Stimulated activated CD4-positive, alpha-beta T cell treated with anti-CD3 and anti-CD28 coated beads, Interleukin-4, amount 100 ng/mL, for 1 hour (primary cell): ENCODE measurements at regions not wholly inside any gene's neighbourhood (a gene's known extent, or its start where the extent isn't known, plus 50 kb on each side); places are given as distances from the start of the nearest gene placed in this dataset.

Source experiments
- DNase-seq: peaks from one replicate; pipeline ENCODE4 v3.0.0-alpha.2; 2020

- DNase-seq: peak; percentile 17
These were observed 213.0 kb upstream of the CELF4 start for GRCh38 chr18:37778417-37779165.

GRCh38 chr18:37769826-37770225, 204.2 kb upstream of the CELF4 start:
- DNase-seq: no peak

DNA sequence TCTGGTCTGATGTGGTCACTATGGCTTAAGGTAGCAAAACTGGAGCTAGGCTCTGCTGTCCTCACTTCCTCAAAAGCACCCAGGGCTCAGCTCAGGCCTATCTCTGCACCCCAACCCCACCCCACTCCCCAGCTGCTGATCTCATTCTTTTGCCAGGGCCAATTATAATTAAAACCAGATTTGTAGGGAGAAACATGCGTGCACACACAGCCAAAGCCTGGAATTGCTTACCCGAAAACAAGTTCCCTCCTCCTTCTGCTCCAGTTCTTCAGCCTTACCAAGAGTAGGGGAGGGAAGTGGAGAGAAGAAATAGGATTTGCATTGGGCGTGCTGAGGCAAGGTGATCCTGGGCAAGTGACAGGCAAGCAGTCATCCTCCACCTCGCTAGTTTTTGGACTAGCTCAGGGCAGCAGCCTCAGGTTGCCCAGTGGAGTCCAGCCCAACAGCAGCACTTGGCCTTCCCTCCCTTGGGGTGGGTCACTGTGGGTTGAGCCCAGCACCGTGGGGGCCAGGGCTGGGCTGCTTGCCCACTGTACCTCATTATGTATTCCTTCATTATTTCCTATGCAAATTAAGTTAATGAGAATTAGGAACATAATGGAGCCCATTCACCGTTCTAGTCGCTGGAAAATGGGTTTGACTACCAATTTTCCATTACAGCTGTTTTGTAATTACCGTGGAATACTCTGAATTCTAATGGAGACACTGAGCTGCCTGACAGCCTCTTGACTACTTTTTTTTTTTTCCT, 199.1 kb upstream of the CELF4 start:
- no peak for DNase-seq

- no peak for DNase-seq
These were observed 196.6 kb upstream of the CELF4 start for GRCh38 chr18:37762076-37762621.

DNA sequence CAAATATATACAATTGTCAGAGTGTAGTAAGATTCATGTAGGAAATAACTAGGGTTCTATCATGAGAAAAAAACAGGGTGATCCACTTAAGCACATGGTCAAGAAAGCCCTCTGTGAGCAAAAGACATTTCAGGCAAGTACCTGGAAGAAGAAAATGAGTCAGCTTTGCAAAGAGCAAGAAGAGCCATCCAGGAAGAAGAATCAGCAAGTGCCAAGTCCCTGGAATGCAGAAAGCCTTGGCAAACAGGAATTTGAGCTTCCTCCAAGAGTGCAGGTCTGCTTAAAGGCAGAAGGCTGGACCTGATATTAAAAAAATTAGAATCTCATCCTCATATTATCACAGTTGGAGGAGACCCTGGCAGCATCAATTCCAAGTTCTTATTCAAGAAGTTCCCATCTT, 188.5 kb upstream of the CELF4 start:
- no peak for DNase-seq

DNA sequence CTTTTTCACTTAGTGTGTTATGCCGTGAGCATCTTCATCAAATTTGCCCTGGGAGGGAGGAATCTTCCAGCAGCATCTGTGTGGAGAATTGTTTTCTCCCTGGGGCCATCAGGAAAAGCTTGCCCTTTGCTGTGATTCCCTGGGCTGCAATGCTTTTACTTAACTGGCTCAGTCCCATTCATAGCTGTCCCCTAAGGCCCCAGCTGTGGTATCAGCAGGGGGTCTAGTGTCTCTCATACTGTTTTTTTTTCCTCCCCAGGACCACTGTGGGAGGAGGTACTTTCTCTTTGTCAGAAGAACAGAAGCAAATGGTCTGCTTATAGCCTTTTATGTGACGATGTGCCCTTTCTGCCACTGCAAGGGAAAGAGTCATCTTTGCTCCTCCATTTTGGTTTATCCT, 176.8 kb upstream of the CELF4 start:
- DNase-seq: no peak

- no peak for DNase-seq
These were observed 175.5 kb upstream of the CELF4 start for GRCh38 chr18:37741032-37741623.

GRCh38 chr18:37734406-37734805, 168.8 kb upstream of the CELF4 start:
- no peak for DNase-seq

GRCh38 chr18:37729716-37730115, 164.1 kb upstream of the CELF4 start:
- DNase-seq: no peak

DNA sequence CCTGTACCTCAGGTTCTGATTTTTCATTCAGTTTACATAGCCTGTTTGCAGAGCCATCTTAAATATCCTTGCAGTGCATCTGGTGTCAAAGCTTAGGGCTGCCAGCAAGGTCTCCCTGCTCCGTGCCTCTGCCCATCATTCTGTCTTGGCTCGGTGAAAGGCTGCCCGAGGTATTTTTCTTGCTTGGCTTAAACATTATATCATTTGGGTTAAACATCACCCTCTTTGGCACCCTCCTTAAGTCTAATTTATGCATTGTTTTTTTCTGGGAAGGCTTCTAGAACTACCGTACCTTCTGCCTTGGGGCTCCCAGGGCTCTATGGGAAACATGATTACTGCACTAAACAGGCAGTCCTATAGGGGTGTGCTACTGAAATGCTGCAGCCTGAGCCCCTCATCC, 158.6 kb upstream of the CELF4 start:
- no peak for DNase-seq

GRCh38 chr18:37721544-37722522, 156.2 kb upstream of the CELF4 start:
- DNase-seq: no peak

GRCh38 chr18:37720663-37721062, 155.1 kb upstream of the CELF4 start:
- no peak for DNase-seq

DNA sequence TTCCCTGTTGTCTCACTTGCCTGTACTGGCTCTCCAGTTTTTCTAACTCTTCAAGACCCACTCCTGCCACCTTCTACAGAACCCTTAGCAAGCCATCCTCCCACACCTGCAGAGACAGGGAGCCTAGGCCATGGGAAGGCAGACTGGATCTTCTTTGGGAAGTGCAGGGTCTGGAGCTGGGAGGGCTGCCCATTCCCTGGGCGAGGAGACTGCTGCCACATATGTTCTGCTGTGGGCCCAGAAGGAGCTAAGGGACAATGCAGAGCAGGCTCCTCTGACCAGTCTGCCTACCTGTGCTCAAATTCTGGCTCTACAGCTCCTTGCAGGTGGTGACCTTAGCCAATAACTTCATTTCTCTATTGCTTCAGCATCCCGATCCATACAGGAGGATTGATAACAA, 152.1 kb upstream of the CELF4 start:
- no peak for DNase-seq

DNA sequence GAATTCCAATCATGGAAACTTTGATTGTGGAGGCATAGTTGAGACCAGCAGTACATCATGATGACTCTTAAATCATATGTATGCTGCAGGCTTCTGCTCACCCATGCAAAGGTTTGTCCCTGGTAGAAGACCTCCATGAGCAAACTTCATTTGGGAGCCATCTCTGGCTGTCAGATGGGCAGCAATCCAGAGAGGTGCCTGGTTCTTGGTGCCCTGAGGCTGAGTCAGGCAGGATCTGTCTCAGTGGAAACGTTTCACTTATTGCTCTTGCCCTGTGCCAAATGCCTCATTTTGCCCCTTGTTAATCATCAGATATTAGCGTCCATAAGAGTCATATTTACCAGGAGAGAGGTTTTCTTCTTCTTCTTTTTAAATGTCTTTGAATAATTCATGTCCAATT, 151.5 kb upstream of the CELF4 start:
- DNase-seq: no peak

DNA sequence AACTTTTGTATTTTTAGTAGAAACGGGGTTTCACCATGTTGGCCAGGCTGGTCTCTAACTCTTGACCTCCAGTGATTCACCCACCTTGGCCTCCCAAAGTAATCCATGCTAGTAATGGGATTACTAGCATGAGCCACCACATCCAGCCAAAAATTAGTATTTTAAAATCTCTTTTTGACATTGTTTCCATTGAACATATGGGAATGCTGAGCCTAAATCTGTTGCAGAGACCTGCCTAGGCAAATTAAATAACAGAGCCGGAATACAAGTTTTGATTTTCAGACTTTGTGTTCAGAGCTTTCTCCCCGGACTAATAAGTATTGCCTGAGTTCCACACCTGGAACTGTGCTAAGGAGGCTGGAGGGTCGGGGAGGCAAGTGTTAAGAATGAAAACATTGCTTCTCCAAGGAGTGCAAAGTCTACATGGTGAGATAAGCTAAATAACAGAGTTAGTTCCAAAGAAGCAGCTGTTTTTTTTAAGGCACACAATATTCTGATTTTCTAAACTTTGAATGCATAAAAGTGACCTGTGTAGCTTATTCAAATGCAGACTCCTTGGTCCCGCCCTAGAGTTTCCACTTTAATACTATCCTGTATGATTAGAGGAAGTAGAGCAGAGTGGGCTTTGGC, 150.6 kb upstream of the CELF4 start:
- DNase-seq: no peak

GRCh38 chr18:37714691-37715090, 149.1 kb upstream of the CELF4 start:
- no peak for DNase-seq

DNA sequence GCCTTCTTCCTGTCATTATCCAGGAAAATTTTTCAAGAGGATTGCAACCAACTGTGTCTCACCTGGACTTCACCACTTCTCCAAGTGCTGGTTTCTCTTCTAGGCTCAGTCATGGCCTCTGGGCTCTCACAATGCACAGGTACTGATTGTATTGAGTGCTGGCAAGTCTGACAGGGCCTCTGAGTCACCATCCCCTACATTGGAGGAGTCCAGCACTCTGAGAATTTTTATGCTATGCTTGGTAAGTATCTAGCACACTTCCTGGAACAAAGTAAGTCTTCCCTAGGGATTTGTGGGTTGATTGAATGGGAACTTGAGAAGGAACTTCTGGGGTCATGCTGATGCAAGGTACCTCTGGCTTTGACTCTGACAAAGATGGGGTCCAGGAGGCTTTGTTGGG, 147.2 kb upstream of the CELF4 start:
- no peak for DNase-seq

DNA sequence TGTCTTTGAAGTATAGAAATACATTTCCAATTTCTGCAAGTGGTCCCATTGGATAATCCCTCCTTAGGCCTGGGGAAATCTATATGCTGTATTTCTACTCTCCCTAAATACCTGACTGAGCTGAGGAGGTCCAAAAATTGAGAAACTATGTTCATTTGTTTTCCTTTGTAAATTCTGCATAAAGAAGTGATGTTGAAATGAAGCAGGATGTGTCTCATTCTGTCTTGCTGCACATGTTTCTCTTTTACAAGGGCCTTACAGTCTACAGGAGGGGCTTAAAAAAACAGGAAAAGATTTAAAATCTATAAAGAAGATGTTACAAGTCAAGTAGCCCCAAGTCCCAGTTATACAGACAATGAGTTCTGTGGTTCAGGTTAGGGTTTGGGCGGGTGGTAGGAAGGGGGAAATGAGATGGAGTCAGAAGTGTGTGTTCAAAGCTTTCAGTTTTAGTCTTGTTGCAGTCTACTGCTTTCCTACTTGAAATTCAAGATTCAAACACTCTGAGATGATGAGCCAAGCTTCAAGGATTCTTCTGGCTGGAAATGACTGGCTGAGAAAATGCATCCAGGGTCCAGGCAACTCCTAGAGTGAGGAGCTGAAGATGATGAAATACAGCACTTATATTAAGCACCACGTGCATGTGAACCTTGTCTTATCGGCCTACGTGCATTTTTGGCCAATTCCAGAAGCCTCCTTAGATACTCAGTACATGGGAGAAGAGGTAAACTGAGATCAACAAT, 146.3 kb upstream of the CELF4 start:
- no peak for DNase-seq

- DNase-seq: no peak
These were observed 145.1 kb upstream of the CELF4 start for GRCh38 chr18:37710726-37711125.

GRCh38 chr18:37709740-37710139, 144.1 kb upstream of the CELF4 start:
- no peak for DNase-seq

DNA sequence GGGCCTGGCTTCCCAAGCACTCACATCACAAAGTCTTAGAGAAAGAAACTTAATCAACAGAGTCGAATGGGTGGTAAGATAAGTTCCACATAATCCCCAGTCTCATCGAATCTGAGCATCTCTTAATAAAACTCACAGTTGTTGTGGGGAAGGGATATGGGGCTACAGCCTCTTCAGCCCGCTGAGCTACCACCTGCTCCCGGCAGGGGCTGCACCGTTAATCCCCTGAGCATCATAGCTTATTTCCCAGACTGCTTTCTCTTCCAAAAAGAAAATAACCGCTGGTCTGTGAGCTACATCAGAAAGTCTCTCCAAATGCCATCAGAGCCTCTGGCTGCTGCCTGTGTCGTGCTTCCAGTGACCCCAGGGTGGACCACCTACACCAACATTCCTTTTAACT, 139.4 kb upstream of the CELF4 start:
- no peak for DNase-seq
